ENCODE measurements at regions not wholly inside any gene's neighbourhood (a gene's known extent, or its start where the extent isn't known, plus 50 kb on each side); places are given as distances from the start of the nearest gene placed in this dataset.

DNA sequence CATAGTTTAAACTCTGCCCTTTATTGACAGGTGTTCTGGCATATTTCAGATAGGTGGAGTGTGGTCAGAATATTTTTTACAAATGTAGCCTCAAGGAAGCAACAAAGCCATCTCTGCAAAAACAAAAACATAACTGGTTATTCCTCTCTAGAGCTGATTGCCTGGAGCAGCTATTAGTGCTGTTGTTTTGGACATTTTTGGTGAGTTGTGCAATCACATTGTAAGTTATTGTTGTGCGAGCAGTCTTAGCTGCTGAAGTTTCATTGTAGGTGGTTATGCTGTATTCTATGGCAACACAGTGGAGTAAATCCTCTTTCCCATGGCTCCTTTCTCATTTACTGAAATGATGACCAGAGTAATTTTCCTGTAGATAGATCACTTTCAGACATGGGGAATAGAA lies 1413.0 kb downstream of the PCDH7 start:
- DNase-seq, result no peak

DNA sequence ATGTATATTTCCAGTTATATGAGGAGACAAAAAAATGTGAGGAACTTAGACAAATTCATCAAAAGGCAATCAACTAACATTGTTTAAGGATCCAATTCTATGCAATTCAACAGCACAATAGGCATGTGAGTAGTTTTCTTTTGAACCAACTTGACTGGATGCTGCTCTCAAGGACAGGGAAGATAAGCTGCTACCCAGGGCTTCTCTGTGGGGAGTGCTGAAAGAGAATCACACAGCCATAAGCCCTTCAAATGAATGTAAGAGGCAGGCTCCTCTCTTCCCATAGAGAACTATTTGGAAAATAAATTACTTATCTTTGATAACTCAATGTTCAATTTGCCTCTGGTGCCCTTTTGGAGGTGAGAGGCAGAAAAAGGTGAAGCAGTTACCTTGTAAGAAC lies 1413.6 kb downstream of the PCDH7 start:
- DNase-seq, result no peak

DNA sequence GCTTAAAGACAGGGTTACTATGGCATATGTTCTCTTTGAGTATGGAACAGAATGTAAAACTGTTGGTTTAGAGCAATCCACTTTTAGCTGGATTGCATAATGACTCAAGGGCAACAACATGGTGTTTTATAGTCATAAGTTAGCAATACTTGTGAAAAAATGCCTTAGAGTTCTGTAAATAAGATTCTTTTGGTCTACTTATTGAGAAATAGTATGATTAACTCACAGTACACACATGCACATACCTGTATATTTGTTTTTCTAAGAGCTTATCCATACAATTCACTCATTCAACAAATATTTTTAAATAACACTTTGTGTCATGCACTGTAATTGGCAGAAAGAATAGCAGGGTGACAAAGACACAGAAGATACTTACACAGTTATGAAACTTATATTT lies 1415.5 kb downstream of the PCDH7 start:
- no peak for DNase-seq

DNA sequence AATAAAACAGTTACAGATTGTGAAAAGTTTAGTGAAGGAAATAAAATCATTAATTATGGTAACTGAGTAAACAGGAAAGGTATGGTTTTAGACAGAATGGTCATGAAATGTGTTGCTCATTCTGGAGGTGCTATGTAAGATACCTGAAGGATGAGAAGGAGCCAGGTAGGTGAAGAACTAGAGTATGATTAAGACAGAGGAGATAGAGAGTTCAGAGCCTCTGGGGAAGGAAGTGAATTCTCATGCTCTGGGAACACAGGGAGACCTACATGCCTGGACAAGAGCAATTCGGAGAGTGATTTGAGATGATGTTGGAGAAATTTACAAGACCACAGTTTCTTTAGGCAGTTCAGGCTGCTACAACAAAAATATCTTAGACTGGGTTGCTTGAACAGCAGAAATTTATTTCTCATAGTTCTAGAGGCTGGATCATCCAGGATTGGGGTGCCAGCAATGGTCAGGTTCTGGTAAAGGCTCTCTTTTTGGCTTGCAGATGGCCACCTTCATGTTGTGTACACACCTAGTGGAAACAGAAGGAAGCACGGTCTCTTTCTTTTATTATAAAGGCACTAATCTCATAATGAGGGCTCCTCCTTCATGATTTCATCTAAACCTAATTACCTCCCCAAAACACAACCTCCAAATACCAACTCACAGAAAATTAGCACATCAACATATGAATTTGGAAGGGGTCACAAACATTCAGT lies 1416.1 kb downstream of the PCDH7 start:
- DNase-seq, result no peak

DNA sequence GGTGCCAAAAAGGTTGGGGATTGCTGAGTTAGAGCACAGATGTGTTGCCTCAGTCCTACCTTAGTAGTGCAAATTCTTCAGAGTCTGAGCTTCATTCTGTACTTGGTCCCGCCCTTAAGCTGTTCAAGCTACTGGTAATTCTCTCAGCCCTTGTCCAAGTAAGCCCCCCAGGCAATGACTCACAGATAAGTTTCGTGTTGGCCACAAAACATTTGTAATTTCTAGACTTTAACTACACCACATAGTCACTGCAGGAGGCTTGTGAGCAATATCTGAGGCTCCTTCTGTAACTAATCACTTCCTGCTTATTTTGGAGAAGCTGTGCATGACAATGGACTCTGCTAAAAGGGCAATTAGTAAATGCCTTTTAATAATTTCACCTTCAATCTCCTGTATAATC lies 1420.5 kb downstream of the PCDH7 start:
- no peak for DNase-seq

DNA sequence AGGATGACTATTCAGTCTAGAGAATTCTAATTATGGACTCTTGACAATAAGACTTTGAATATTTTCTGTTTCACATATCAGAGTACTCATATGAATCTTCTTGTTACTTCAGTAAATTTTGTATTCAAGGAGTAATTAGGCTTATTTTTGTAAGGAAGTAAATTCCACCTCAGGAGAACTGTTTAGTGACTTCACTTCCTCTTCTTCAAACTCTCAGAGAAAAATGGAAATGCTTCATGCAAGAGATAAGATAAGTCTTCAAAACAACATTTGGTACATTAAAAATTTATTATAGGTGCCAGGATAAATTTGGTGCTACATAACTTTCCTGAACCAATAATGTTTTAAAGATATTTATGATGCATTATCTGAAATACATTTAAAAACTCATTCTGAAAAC lies 1421.9 kb downstream of the PCDH7 start:
- DNase-seq, result no peak

DNA sequence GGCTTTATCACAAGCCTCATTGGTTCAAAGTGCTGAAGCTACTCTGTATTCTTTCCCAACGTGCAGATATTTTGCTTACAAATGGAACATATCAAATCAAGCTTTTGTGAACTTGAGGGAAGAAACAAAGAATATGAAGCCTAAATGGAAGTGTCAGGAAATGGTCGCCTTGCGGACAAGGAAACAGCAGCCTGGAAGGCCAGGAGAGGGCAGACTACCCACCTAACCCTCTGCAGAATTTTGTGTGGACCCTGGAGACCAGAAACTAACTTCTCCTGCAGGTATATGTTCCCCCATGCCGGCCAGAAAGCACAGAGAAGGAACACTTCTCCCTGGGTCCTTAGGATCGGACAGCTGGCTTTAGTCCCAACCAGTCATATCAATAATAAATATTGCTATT lies 1425.8 kb downstream of the PCDH7 start:
- DNase-seq, result no peak

DNA sequence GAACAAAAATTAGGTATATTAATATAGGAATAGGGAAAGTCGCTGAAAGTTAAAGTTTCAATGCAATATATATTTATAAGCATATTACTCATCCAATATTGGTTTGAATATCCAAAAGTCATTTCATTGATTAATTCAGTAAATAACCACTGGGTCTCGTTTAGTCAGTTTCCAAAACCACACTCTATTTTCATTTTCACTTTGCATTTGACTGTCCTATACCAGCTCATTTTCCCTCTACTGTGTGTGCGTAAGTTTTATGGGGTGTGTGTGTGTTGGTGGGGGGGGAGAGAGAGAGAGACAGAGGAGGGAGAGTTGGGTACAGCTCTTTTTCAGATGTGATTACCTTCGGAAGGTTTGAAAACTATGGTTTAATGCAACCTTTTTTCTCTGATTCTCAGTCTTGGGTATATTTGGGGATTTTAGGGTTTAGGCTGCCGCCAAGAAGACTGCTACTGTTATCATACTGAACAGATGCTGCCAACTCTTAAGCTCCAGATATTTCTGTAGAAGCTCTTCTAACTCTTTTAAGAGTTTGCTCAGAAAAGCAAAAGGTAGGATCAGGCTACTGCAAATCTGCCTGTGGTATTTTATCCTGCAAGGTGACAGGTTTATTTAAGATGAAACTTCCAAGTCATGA lies 1427.4 kb downstream of the PCDH7 start:
- DNase-seq, result no peak

DNA sequence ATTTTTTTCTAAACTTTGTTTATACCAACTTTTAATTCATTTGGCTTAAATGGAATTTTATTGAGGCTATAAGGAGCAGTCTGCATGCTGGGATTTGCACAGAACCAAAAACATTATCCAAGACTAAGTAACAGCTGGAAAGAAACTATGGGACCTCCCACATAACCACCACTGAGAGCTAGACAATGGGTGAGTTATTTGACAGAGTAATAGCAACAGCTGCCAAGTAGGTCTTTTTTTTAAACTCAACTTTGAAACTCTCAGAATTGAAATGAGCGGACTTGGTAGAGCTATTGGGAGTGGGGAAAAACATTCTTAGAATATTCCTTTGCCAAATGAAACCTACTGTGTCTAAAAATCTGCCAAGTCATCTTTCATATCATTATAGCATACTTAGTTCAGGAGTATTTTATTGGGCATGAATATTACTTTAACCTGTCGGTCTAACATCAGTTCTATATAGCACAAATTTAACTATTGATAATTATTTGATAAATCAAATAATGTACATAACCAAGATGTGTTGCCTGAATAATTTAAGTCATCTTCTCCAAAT lies 1428.0 kb downstream of the PCDH7 start:
- DNase-seq, result no peak

DNA sequence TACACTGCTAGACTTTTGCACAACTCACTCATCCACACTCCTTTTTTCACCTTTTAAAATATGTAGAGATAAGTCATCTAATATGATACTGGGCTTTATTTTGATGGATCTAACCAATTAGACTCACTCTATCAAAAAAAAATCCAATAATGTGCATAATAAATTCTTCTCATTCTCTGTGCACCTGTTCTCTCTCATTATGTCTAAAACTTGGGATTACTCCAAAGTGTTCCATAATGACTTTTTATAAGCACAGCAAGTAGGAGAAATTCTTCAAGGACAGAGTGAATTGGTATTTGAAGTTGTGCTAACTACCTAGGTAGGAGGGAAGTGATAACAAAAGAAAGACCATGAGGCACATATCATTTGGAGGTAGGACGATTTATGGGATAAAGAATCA lies 1438.8 kb downstream of the PCDH7 start:
- DNase-seq, result no peak

DNA sequence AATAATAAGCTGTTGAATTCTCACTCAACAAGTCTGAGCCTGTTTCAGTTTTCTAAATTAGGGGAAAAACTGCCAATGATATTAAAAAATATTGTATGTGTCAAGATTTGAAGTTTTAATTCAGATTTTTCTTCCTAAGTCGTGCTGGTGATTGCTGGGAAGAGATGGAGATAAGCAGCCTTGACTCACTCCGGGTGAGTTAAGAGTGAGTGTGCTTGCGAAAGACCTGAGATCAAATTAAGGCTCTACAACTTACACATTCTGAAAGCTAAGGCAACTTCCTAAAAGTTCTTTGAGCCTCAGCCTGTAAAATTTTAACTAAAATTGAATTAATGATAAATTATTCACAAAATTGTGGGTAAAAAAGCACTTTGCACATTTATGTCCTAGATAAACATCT lies 1441.2 kb downstream of the PCDH7 start:
- DNase-seq, result no peak

DNA sequence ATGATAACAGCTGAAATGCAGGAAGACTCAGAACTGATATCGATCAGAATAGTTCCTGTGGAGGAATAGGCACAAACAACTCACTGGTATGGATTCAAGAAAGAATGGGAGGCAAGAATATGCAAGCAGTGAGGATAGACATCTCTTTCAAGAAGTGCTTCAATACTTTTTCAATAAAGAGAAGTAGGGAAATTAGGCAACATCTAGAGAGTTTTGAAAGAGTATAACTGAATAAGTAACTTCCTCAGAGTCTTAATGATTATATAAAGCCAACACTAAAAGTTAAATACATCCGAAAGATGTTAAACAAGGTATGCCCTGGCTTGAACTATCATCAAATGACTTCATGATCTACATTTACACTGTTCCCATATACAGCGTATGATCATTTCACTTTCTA lies 1443.0 kb downstream of the PCDH7 start:
- DNase-seq, result no peak

DNA sequence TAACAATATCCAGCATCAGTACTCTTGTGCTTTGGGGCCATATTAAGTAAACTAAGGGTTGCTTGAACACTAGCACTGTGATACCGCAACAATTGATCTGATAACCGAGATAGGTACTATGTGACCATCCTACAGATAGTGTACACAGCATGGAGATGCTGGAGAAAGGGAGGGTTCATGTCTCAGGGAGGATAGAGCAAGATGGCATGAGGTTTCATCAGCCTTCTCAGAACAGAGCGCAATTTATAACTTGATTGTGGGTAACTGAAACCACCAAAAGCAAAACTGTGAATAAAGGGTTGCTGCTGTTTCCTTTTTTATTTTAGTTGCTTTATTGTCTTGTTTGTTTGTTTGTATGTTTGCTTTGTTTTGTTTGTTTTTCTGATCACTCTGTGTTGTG lies 1449.7 kb downstream of the PCDH7 start:
- no peak for DNase-seq

DNA sequence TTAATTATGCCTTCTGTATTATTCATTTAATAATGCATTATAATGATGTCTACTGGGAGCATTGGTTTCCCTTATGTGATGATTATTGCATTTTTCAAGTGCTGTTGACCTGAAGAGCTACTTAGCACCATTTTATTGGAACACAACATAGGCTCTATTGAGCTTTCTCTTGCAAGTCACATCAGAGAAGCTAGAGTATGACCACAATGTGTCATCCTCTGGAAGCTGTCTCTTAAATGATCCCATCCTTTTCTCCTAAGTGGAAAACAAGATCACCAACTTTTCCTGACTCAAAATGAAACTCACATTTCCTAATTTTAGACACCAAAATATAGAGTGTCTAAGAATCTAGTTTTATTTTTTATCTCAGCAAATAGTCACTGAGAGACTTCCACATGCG lies 1451.9 kb downstream of the PCDH7 start:
- DNase-seq, result no peak

DNA sequence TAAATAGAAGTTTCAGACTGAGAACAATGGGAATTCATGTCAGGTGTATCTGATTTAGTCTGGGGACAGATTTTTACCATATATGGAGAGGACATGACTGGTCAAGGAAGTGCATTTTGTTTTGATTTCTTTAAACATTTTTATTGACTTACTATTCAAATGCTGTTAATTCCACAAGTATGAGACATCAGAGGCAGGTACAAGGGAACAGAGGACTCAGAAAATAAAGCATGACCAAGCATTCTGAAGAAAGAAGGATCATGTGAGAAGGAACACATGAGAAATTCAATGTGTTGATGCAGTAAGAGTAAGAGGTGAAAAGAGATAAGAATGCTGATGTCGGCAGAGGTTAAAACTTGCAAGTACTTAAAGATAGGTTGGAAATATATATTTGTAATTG lies 1452.6 kb downstream of the PCDH7 start:
- DNase-seq, result no peak

DNA sequence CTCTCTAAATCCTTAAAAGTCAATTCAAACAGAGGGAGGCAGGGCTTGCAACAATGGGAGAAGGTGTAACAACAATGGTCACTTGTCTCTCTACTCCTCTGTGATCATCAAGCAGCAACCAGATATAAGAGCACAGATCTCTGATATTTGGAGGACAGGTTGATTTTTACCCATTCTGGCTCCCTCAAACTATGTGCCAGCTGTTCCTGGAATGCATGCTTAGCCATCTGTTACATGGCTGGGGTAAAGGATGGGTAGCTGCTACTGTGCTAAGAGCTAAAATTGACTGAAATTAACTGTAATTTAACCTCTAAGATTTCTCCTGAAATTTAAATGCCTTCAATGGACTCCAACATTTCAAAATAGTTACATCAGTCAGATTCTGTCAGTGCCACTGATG lies 1459.9 kb downstream of the PCDH7 start:
- DNase-seq, result no peak

DNA sequence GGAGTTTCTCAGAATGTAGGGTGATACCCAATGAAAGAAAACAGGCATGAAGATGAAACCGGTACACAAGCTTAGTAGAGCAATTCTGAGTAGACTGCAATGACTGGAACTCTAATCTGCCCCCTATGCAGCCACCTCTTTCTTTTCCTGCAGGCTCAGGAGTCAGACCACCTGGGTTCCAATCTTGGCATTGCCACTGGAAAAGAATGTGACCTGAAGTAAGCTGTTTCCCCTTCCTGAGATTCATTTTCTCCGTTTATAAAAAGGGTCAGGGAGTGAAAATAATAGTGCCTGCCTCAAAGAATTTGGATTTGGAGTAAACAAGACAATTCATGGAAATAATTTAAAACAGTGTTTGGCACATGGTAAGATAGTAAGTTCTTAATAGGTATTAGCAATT lies 1464.0 kb downstream of the PCDH7 start:
- DNase-seq, result no peak

DNA sequence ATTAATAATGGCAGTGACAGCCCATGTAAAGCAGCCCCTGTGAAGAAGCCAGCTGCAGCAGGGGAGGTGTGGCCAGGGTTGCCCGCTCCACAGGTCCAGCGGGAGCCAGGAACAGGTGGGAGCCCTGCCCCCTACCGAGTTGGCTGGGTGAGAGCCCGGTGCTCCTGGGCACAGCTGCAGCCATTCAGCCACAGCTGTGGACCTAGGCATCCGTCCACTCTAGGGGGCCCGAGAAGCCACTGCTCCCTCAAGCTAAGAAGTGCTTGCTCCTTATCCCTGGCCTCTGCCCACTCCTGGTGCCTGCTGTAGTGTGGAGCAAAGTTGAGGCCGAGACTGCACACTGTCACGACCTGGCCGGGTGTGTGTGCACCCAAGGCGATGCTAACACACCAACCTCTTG lies 1469.0 kb downstream of the PCDH7 start:
- DNase-seq, result no peak

DNA sequence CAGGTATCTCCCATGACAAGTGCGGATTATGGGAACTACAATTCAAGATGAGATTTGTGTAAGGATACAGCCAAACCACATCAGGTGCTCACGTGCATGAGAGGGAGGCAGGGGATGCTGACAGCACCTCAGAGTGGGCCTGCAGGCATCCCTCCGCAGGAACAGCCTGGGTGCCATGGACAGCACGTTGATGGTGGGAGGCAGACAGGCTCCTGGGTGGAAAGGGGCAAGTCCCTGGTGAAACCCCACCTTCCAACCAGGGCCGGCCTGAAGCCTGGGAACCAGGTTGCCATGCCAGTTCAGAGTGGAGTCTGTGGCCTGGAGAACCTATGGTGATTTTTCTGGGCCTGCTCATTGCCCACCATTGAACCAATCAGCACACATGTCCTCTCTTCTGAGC lies 1469.6 kb downstream of the PCDH7 start:
- no peak for DNase-seq

DNA sequence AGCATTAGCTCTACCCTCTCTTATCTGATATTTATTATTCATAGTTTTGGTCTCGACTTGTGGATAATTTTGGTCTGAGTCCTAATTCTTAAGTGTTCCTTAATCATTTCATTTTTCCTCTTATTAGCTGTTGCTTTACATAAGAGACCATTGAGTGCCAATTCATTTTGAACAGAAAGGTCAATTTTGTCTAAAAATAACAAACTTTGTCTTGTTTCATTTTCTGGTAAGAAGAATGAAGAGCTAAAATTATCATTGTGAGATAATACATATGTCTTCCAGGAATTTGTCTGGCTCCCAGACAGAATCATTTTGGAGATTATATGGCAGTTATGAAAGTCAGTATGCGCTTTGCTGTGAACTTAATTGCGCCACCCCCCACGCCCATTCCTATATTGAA lies 1471.8 kb downstream of the PCDH7 start:
- DNase-seq, result no peak

DNA sequence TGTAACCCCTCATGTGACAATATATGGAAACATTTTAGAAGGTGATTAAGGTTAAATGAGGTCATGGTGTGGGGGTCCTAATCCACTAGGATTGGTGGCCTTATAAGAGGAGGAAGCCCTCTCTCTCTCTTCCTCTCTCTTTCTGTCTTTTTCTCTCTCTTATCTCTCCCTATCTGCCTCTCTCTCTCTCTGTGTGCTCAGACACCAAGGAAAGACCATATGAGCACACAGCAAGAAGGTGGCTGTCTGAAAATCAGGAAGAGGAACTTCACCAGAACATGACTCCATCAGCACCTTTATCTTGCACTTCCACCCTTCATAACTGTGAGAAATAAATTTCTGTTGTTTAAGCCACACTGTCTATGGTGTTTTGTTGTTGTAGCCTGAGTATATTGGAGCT lies 1472.2 kb downstream of the PCDH7 start:
- DNase-seq, result no peak

DNA sequence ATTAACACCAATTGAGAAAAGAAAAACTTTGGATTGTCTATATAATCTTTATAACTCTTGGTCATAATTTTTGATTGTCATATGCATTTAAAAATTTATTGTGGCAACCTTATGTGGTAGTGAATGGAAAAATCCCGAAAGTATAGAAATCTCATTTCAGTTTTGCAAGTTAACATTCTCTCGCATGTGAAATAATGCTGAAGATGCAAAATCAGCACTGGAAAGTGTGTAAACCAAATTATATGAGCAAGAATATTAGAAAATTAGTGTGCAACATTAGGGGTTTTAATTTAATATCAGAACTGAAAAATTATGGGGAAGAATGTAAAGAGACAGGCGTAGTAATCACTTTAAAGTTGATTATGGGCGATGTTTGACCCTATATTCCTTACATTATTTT lies 1472.8 kb downstream of the PCDH7 start:
- DNase-seq, result no peak

DNA sequence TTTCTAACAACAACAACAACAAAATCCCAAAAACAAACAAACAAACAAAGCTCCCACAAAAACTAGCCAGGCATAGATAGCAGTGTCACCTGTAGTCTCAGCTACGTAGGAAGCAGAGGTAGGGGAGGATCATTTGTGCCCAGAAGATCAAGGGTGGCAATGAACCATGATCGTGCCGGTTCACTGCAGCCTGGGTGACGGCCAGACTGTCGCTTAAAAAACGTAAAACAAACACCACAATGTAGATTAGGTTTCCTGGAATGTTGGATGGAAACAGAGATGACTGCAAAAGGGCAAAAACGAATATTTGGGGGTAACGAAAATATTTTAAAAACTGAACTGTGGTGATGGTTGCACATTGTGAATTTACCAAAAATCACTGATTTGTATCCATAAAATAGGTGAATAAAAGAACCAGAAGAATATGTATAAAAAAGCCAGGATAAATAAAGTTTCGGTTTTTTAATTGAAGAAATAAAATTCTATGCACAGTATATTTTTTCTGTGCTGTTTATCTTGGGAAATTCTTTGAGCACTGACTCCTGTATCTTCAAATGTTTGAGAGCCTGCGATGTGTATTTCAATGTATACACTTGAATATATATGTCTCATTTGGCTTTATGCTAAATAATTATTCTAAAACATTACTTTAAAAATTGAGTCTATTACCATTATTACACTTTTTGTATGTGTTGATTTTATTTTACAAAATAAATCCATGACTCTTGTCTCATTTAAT lies 1477.0 kb downstream of the PCDH7 start:
- DNase-seq, result no peak

DNA sequence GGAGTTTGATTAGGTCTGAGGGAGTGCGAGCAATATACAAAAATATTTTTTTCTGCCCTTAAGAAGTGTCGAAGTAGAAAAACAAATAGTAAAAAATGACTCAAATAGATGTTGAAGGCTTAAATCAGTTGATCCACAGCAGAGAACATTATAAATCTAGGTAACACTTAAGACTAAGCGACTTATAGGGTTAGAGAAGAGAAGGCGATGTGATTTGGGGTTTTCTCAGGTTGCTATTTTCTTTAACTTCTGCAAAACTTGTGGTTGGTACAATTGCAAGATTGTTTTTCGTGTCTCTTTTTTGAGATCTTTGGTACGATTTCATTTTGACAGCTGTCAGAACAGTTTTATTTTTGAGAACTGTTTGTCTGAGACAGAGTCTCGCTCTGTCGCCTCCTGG lies 1479.5 kb downstream of the PCDH7 start:
- no peak for DNase-seq
